ENCODE measurements at regions not wholly inside any gene's neighbourhood (a gene's known extent, or its start where the extent isn't known, plus 50 kb on each side); places are given as distances from the start of the nearest gene placed in this dataset.

DNA sequence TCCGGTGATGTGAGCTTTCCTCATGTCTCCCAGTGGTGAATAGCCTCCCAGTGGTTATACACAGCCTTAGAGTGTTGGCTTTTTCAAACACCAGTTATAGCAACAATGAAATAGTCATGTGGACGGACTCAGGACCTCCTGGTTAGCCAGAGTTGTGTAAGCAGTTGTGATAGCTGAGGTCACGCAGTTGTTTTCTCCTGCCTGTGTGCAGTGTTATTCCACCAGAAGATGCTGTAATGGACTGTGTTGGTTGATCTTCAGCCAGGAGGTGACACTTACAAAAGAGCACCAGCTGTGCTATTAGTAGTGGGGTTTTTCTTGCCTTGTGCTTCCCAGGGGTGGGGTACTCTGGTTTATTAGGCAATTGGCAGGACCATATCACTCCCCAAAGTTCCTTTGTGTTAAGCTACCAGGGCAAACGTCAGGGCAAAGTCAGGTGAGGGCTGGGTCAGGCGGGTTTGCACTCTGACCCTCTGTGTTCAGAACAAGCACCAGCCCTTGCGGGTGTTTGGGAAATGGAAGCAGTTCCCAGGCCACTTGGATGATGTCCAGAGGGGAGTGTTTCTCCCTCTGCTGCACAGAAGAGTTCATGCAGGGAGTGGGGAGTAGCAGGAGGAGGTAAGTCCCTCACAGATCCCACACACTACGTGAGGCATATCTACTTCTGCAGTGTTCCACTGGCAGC lies 252.6 kb downstream of the TMEM47 start:
- Histone ChIP-seq H3K4me3 (no peak overlapping the region), H3K27me3 (no peaks in the 10 kb centered on the region), H3K4me1 (no peaks in the 10 kb centered on the region), H3K27ac (peak overlapping the region in 1 of 4 donors; percentile 12), H3K36me3 (no peaks in the 10 kb centered on the region), H3K9me3 (no peaks in the 10 kb centered on the region)
- TF ChIP-seq POLR2A (IDR thresholded peaks at IDR 0.05): no peak
- TF ChIP-seq, protein P1, sequence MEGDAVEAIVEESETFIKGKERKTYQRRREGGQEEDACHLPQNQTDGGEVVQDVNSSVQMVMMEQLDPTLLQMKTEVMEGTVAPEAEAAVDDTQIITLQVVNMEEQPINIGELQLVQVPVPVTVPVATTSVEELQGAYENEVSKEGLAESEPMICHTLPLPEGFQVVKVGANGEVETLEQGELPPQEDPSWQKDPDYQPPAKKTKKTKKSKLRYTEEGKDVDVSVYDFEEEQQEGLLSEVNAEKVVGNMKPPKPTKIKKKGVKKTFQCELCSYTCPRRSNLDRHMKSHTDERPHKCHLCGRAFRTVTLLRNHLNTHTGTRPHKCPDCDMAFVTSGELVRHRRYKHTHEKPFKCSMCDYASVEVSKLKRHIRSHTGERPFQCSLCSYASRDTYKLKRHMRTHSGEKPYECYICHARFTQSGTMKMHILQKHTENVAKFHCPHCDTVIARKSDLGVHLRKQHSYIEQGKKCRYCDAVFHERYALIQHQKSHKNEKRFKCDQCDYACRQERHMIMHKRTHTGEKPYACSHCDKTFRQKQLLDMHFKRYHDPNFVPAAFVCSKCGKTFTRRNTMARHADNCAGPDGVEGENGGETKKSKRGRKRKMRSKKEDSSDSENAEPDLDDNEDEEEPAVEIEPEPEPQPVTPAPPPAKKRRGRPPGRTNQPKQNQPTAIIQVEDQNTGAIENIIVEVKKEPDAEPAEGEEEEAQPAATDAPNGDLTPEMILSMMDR (IDR thresholded peaks at IDR 0.05): peak in 2 of 6 experiments; percentile 19 to 23
- DNase-seq: peak in 2 of 3 donors; percentile 57 to 62

DNA sequence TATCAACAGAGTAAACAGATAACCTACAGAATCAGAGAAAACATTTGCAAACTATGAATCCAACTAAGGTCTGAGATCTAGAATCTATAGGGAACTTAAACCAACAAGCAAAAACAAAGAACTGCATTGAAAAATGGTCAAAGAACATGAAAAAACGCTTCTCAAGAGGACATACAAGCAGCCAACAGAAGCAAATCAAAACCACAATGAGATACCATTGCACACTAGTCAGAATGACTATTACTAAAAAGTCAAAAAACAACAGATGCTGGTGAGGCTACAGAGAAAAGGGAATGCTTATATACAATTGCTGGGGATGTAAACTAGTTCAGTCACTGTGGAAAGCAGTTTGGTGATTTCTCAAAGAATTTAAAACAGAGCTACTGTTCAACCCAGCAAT lies 255.7 kb downstream of the TMEM47 start:
- Histone ChIP-seq H3K36me3 (no peaks in the 10 kb centered on the region), H3K4me1 (no peaks in the 10 kb centered on the region), H3K9me3 (no peaks in the 10 kb centered on the region), H3K27me3 (no peaks in the 10 kb centered on the region), H3K27ac (no peak overlapping the region), H3K4me3 (no peak overlapping the region)
- TF ChIP-seq, protein P1 (IDR thresholded peaks at IDR 0.05): no peak
- no peak for TF ChIP-seq POLR2A (IDR thresholded peaks at IDR 0.05)
- DNase-seq: no peak

DNA sequence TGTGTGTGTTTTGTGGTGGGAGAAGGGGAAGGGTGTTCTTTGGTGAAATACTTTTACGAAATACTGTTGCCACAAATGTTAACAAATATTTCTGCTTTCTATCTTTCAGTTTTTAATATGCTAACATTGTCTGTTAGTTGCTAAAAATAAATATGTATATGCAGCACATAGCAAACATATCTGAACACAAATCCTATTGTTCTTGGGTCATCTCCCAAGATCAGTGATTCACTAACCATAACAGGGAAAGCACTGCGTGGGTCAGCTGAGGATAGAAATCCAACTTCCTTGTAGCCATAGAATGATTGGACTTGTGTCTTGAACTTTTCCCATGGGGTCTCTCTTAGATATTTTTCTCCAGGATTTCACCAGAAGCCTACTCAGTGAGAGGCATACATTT lies 250.3 kb upstream of the FAM47A start:
- H3K4me1 ChIP-seq: no peaks in the 10 kb centered on the region
- no peak overlapping the region for H3K4me3 ChIP-seq
- H3K27ac ChIP-seq: no peak overlapping the region
- TF ChIP-seq POLR2A (IDR thresholded peaks at IDR 0.05): no peak
- TF ChIP-seq, protein P1 (IDR thresholded peaks at IDR 0.05): no peak
- no peak for DNase-seq
- H3K27me3 ChIP-seq: no peaks in the 10 kb centered on the region
- no peaks in the 10 kb centered on the region for H3K9me3 ChIP-seq
- H3K36me3 ChIP-seq: no peaks in the 10 kb centered on the region

DNA sequence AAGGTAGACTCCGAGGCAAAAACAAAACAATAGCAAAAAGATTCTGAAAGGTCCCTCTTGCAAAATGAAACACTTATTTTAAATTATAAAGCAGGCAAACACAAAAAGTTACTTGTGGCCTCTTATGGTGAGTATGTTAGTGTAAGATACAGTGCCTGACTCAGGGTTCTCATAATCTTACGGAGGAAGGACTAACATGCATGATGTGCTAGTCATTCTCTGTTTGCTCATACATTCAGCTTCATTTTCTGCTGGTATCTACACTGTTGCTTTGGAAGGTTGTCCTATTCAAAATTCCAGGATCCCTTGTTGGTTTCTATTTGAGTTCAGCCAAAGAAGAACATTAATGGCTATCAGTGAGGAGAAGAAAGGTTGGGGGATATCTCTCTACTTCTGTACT lies 249.1 kb upstream of the FAM47A start:
- Histone ChIP-seq H3K9me3 (no peaks in the 10 kb centered on the region), H3K4me1 (no peaks in the 10 kb centered on the region), H3K4me3 (no peak overlapping the region), H3K27ac (no peak overlapping the region), H3K36me3 (no peaks in the 10 kb centered on the region), H3K27me3 (no peaks in the 10 kb centered on the region)
- no peak for DNase-seq
- TF ChIP-seq POLR2A (IDR thresholded peaks at IDR 0.05): no peak

DNA sequence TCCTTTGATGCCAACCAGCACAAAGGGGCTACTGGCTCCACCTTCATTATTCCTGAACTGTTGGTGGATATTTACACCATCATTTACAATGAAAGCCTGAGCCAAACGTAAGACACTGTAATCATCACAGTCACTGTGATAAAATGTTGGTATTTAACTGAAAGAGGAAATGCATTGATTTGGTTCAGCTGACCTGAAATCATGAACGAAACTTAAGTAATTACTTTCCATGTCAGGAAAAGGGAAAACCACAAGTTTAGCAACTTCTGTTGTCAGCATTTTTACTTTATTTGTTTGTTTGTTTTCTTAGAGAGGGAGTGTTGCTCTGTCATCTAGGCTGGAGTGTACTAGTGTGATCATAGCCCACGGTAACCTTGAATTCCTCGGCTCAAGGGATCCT lies 247.8 kb upstream of the FAM47A start:
- no peaks in the 10 kb centered on the region for H3K4me1 ChIP-seq
- no peaks in the 10 kb centered on the region for H3K27me3 ChIP-seq
- no peak overlapping the region for H3K27ac ChIP-seq
- H3K36me3 ChIP-seq: no peaks in the 10 kb centered on the region
- no peaks in the 10 kb centered on the region for H3K9me3 ChIP-seq
- DNase-seq: no peak
- no peak overlapping the region for H3K4me3 ChIP-seq
- no peak for TF ChIP-seq POLR2A (IDR thresholded peaks at IDR 0.05)
- TF ChIP-seq, protein P1 (IDR thresholded peaks at IDR 0.05): no peak

DNA sequence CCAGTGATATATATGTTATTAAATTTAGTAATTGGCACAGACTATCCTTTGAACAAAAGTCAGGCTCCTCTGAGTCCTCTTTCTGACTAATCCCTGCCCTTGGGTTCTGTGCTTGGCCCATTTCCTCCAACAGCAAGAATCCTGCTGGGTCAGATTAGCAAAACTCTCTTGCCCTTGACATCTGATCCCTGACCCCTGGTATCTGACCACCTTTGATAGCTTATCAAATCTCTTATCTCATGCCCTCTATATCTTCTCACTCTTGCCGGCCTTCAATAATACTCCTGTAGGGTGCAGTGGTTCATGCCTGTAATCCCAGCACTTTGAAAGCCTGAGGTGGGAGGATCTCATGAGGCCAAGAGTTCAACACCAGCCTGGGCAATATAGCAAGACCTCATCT lies 245.5 kb upstream of the FAM47A start:
- no peaks in the 10 kb centered on the region for H3K4me1 ChIP-seq
- no peak for DNase-seq
- no peak overlapping the region for H3K4me3 ChIP-seq
- H3K36me3 ChIP-seq: no peaks in the 10 kb centered on the region
- no peaks in the 10 kb centered on the region for H3K9me3 ChIP-seq
- no peak overlapping the region for H3K27ac ChIP-seq
- TF ChIP-seq, protein P1 (IDR thresholded peaks at IDR 0.05): no peak
- no peak for TF ChIP-seq POLR2A (IDR thresholded peaks at IDR 0.05)
- no peaks in the 10 kb centered on the region for H3K27me3 ChIP-seq

All from Peyer's patch (tissue), 4 donors.